H1 (cell line): ENCODE measurements at regions not wholly inside any gene's neighbourhood (a gene's known extent, or its start where the extent isn't known, plus 50 kb on each side); places are given as distances from the start of the nearest gene placed in this dataset.

Source experiments
- HDAC2 ChIP-seq, 2 experiments: fragments of 300-600 bp in 1 of 2; sonication (generic) in 1 of 2; IDR thresholded peaks; 2 replicates each; pipeline ENCODE4 v1.6.1; 2011 to 2012; ENCODE audit warnings: low read depth in 2 of 2, low read length in 2 of 2, mild to moderate bottlenecking in 2 of 2, moderate library complexity in 2 of 2, borderline replicate concordance in 1 of 2, inconsistent platforms in 1 of 2
- TF ChIP-seq, protein P1 (sequence below), 3 experiments: IDR thresholded peaks; 1 replicate in 2 of 3; 2 replicates in 1 of 3; pipeline versions ENCODE4 v1.5.1 to v1.6.1; 2011; ENCODE audit warnings: low read length in 3 of 3, mild to moderate bottlenecking in 3 of 3, inconsistent platforms in 2 of 3, low read depth in 1 of 3, moderate library complexity in 1 of 3; ENCODE audit not compliant: insufficient read depth in 1 of 3; ENCODE audit errors: control extremely low read depth in 1 of 3
- TF ChIP-seq, protein P2 (sequence below): IDR thresholded peaks from 2 replicates; pipeline ENCODE4 v1.6.1; 2011; ENCODE audit warnings: low read depth, mild to moderate bottlenecking, low read length; ENCODE audit not compliant: insufficient read depth

DNA sequence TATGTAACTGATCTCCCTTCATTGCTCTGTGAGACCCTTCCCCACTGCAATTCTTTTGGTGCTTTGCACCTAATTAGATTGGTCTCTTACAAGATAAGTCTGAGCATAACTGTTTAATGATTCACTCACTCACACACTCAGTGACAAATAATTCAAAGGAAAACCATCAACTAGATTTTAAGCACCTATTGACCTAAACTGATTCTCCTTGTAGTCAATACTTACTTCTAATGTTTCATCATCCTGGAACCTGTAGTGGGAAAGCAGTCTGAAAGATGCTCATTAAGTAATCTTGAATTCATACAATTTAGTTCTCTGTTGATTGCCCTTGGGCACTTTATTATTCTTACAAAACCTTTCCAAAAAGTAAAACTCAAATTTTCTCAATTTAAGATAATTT is 74.3 kb upstream of the COL5A2 start:
- TF ChIP-seq, protein P1, sequence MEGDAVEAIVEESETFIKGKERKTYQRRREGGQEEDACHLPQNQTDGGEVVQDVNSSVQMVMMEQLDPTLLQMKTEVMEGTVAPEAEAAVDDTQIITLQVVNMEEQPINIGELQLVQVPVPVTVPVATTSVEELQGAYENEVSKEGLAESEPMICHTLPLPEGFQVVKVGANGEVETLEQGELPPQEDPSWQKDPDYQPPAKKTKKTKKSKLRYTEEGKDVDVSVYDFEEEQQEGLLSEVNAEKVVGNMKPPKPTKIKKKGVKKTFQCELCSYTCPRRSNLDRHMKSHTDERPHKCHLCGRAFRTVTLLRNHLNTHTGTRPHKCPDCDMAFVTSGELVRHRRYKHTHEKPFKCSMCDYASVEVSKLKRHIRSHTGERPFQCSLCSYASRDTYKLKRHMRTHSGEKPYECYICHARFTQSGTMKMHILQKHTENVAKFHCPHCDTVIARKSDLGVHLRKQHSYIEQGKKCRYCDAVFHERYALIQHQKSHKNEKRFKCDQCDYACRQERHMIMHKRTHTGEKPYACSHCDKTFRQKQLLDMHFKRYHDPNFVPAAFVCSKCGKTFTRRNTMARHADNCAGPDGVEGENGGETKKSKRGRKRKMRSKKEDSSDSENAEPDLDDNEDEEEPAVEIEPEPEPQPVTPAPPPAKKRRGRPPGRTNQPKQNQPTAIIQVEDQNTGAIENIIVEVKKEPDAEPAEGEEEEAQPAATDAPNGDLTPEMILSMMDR (IDR thresholded peaks at IDR 0.05; ENCODE audit: control extremely low read depth in 1 of 3, insufficient read depth in 1 of 3, low read depth in 1 of 3, low read length in 3 of 3): no peak
- TF ChIP-seq, protein P2, sequence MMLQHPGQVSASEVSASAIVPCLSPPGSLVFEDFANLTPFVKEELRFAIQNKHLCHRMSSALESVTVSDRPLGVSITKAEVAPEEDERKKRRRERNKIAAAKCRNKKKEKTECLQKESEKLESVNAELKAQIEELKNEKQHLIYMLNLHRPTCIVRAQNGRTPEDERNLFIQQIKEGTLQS: no peak
- no peak for TF ChIP-seq HDAC2 (IDR thresholded peaks at IDR 0.05; ENCODE audit: borderline replicate concordance in 1 of 2, low read depth in 2 of 2, low read length in 2 of 2)
